ENCODE measurements at regions not wholly inside any gene's neighbourhood (a gene's known extent, or its start where the extent isn't known, plus 50 kb on each side); places are given as distances from the start of the nearest gene placed in this dataset.

GRCh38 chr1:29855561-29856160 is 619.3 kb downstream of the PTPRU start:
- DNase-seq (ENCODE audit: low read depth) = no peak
- H3K4me3 ChIP-seq (ENCODE audit: low read length) = no peak overlapping the region
- no peak for TF ChIP-seq CTCF (IDR thresholded peaks at IDR 0.05; ENCODE audit: insufficient read depth, low read depth, low read length, missing control alignments)

- no peak for TF ChIP-seq CTCF (IDR thresholded peaks at IDR 0.05; ENCODE audit: insufficient read depth, low read depth, low read length, missing control alignments)
- DNase-seq (ENCODE audit: low read depth) = no peak
- H3K4me3 ChIP-seq (ENCODE audit: low read length) = no peak overlapping the region
Observed at GRCh38 chr1:29854700-29855276, 618.5 kb downstream of the PTPRU start.

GRCh38 chr1:29853716-29854330 is 617.5 kb downstream of the PTPRU start:
- no peak overlapping the region for H3K4me3 ChIP-seq (ENCODE audit: low read length)
- no peak for DNase-seq (ENCODE audit: low read depth)
- TF ChIP-seq CTCF (IDR thresholded peaks at IDR 0.05; ENCODE audit: insufficient read depth, low read depth, low read length, missing control alignments) = no peak

GRCh38 chr1:29852248-29852647 is 615.9 kb downstream of the PTPRU start:
- no peak for TF ChIP-seq CTCF (IDR thresholded peaks at IDR 0.05; ENCODE audit: insufficient read depth, low read depth, low read length, missing control alignments)
- DNase-seq (ENCODE audit: low read depth) = no peak
- H3K4me3 ChIP-seq (ENCODE audit: low read length) = no peak overlapping the region

- DNase-seq (ENCODE audit: low read depth) = no peak
- no peak overlapping the region for H3K4me3 ChIP-seq (ENCODE audit: low read length)
- no peak for TF ChIP-seq CTCF (IDR thresholded peaks at IDR 0.05; ENCODE audit: insufficient read depth, low read depth, low read length, missing control alignments)
Observed at GRCh38 chr1:29851691-29852090, 615.4 kb downstream of the PTPRU start.

GRCh38 chr1:29849991-29850757 is 613.9 kb downstream of the PTPRU start:
- DNase-seq (ENCODE audit: low read depth) = no peak
- TF ChIP-seq CTCF (IDR thresholded peaks at IDR 0.05; ENCODE audit: insufficient read depth, low read depth, low read length, missing control alignments) = no peak
- H3K4me3 ChIP-seq (ENCODE audit: low read length) = no peak overlapping the region

Measured in epithelial cell of esophagus (primary cell).